Prostate gland (tissue), 2 donors: ENCODE measurements at regions not wholly inside any gene's neighbourhood (a gene's known extent, or its start where the extent isn't known, plus 50 kb on each side); places are given as distances from the start of the nearest gene placed in this dataset.

Experiments
- DNase-seq: peaks from one replicate; pipeline ENCODE4 v3.0.0-alpha.2; 2019; ENCODE audit warnings: low spot score
- H3K27ac ChIP-seq, 2 donors: fragments of 200-600 bp; sonication (generic); 2 replicates each; pipeline ENCODE4 v1.5.1; 2017 to 2019
- H3K27me3 ChIP-seq: fragments of 200-600 bp; sonication (generic); replicated peaks from 2 replicates; pipeline ENCODE4 v1.5.1; 2019; ENCODE audit not compliant: insufficient read depth
- H3K36me3 ChIP-seq, 2 donors: fragments of 200-600 bp; sonication (generic); 1 replicate in 1 of 2; 2 replicates in 1 of 2; pipeline versions ENCODE4 v1.5.1 to v1.8.1; 2017 to 2019
- H3K4me1 ChIP-seq: fragments of 200-600 bp; sonication (generic); replicated peaks from 2 replicates; pipeline ENCODE4 v1.5.1; 2019
- H3K4me3 ChIP-seq, 2 donors: fragments of 200-600 bp; sonication (generic); 2 replicates each; pipeline ENCODE4 v1.5.1; 2017 to 2019
- H3K9me3 ChIP-seq: fragments of 200-600 bp; sonication (generic); 2 replicates; pipeline ENCODE4 v1.5.1; 2017
- POLR2A ChIP-seq: fragments of 450-650 bp; IDR thresholded peaks from one replicate; pipeline ENCODE4 v1.6.1; 2016; ENCODE audit warnings: antibody characterized with exemption, mild to moderate bottlenecking
- POLR2AphosphoS5 ChIP-seq: sonication (generic); formaldehyde crosslinking; IDR thresholded peaks from one replicate; pipeline ENCODE4 v1.6.1; 2017; ENCODE audit warnings: antibody characterized with exemption
- WGBS: methylation state at CpG from one replicate; pipeline ENCODE4 v1.1.5; 2018; 5-methylcytosine and 5-hydroxymethylcytosine counted together
- intact Hi-C: fragments of 100-400 bp; cut with DNase I; formaldehyde crosslinking; loops from one replicate; pipeline ENCODE4 v1.14.2; 2022
- TF ChIP-seq, protein P1 (sequence below), 4 experiments: fragments of 200-600 bp in 2 of 4; fragments of 450-650 bp in 2 of 4; sonication (generic) in 2 of 4; IDR thresholded peaks; 1 replicate in 3 of 4; 2 replicates in 1 of 4; pipeline ENCODE4 v1.5.1; 2016 to 2019; ENCODE audit warnings: antibody characterized with exemption in 4 of 4, mild to moderate bottlenecking in 2 of 4, moderate library complexity in 2 of 4

DNA sequence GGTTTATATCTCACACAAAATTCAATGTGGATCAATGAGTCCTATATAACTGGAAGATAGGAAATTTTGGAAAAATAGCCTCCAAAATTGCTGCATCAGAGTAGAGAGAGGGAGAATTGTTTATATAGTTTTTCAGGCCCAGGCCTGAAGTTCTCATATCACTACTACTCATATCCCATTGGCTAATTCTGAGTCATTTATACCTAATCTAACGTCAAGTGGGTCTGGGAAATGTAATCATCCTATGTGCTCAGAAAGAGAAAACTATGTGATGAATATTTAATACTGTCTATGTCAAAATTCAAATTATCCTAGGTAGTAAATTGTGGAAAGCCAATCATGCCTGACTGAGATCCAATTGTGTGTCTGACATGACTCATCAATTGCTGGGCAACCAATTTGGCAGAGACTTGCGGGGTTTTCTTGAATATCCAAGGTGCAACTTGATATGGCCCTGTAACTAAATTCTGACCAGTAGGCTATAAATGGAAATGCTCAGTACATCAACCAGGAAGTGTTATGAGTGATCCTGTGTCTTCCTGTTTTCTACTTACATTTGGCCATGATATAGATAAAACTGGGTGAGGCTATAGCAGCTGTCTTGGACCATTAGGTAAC is 744.4 kb downstream of the KCNJ3 start:
- no peaks in the 10 kb centered on the region for H3K36me3 ChIP-seq
- DNase-seq, result no peak
- H3K4me1 ChIP-seq, result no peaks in the 10 kb centered on the region
- H3K27ac ChIP-seq, result no peak overlapping the region
- no peaks in the 10 kb centered on the region for H3K9me3 ChIP-seq
- TF ChIP-seq POLR2AphosphoS5 (no peak), POLR2A (no peak)
- TF ChIP-seq, protein P1, sequence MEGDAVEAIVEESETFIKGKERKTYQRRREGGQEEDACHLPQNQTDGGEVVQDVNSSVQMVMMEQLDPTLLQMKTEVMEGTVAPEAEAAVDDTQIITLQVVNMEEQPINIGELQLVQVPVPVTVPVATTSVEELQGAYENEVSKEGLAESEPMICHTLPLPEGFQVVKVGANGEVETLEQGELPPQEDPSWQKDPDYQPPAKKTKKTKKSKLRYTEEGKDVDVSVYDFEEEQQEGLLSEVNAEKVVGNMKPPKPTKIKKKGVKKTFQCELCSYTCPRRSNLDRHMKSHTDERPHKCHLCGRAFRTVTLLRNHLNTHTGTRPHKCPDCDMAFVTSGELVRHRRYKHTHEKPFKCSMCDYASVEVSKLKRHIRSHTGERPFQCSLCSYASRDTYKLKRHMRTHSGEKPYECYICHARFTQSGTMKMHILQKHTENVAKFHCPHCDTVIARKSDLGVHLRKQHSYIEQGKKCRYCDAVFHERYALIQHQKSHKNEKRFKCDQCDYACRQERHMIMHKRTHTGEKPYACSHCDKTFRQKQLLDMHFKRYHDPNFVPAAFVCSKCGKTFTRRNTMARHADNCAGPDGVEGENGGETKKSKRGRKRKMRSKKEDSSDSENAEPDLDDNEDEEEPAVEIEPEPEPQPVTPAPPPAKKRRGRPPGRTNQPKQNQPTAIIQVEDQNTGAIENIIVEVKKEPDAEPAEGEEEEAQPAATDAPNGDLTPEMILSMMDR (IDR thresholded peaks at IDR 0.05), result no peak
- intact Hi-C loops, result no loop called here
- no peaks in the 10 kb centered on the region for H3K27me3 ChIP-seq
- no peak overlapping the region for H3K4me3 ChIP-seq
- WGBS, result 69% methylated on average over 2 of the region's 2 CpGs

DNA sequence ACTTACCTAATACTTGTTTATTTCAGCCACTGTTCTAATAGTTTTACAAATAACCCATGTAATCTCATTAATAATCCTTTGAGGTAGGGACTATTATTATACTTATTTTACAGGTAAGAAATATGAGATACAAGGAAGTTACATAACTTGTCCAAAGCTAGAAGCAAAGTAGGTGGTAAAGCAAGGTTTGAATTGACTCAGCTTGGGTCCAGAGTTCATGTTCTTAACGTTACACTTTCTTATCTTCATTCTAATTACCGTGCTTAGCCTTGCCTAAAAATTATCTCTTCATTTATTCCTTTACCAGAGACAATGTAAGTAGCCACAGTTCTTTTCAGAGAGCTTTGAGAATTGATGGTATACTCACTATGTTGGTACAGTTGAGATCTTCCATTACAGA is 743.6 kb downstream of the KCNJ3 start:
- H3K4me3 ChIP-seq, result no peak overlapping the region
- H3K4me1 ChIP-seq, result no peaks in the 10 kb centered on the region
- intact Hi-C loops, result no loop called here
- H3K36me3 ChIP-seq, result no peaks in the 10 kb centered on the region
- TF ChIP-seq POLR2AphosphoS5 (no peak), POLR2A (no peak)
- TF ChIP-seq, protein P1 (IDR thresholded peaks at IDR 0.05), result no peak
- no peaks in the 10 kb centered on the region for H3K27me3 ChIP-seq
- no peaks in the 10 kb centered on the region for H3K9me3 ChIP-seq
- no peak for DNase-seq
- no peak overlapping the region for H3K27ac ChIP-seq
- 74% methylated on average over 2 of the region's 2 CpGs for WGBS

DNA sequence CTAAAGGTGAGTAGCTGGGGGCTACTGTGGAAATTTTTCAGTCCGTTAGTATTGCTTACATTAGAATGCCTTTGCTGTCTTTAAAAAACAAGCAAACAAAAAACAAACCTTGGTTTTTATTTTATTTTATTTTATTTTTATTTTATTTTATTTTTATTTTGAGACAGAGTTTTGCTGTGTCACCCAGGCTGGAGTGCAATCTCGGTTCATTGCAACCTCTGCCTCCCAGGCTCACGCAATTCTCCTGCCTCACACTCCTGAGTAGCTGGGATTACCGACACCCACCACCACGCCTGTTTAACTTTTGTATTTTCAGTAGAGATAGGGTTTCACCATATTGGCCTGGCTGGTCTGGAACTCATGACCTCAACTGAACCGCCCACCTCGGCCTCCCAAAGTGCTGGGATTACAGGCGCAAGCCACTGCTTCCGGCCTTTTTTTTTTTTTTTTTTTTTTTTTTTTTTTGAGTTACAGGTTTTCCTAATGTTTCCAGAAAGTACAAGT is 732.6 kb downstream of the KCNJ3 start:
- H3K27ac ChIP-seq, result no peak overlapping the region
- H3K9me3 ChIP-seq, result no peaks in the 10 kb centered on the region
- H3K27me3 ChIP-seq, result no peaks in the 10 kb centered on the region
- TF ChIP-seq POLR2AphosphoS5 (no peak), POLR2A (no peak)
- TF ChIP-seq, protein P1 (IDR thresholded peaks at IDR 0.05), result no peak
- intact Hi-C loops, result no loop called here
- no peak for DNase-seq
- no peaks in the 10 kb centered on the region for H3K4me1 ChIP-seq
- 93% methylated on average over 9 of the region's 9 CpGs for WGBS
- no peaks in the 10 kb centered on the region for H3K36me3 ChIP-seq
- no peak overlapping the region for H3K4me3 ChIP-seq

DNA sequence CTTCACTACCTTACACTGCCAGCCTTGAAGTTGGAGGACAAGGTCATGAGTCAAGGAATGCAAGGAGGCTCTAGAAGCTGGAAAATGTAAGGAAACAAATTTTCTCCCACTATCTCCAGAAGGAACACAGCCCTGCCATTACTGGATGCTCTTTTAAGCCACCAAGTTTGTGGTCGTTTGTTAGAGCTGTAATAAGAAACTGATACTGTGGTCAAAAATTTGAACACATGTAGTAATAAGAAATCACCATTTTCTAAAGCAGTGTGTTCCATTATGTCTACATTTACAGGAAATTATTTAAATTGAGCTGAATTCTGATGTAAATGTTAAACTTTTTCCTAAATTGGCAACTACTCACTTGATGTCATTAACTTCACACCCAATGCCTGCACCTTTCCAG is 729.0 kb downstream of the KCNJ3 start:
- Histone ChIP-seq H3K9me3 (no peaks in the 10 kb centered on the region), H3K4me1 (no peaks in the 10 kb centered on the region), H3K27me3 (no peaks in the 10 kb centered on the region), H3K4me3 (no peak overlapping the region), H3K27ac (no peak overlapping the region), H3K36me3 (no peaks in the 10 kb centered on the region)
- intact Hi-C loops, result no loop called here
- WGBS, result 77% methylated on average over 1 of the region's 1 CpG
- no peak for TF ChIP-seq POLR2A
- DNase-seq, result no peak

DNA sequence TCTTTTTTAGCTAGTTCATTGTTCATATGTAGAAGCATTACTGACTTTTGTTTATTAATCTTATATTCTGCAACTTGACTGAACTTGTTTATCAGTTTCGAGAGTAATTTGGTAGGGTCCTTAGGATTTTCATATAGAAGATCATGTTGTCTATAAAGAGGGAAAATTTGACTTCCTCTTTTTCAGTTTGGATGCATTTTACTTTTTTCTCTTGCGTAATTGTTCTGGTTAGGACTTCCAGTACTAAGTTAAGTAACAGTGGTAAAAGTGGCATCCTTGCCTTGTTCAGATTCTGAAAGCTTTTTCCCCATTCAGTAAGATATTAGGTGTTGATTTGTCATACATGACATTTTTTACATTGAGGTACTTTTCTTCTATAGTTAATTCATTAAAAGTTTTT is 726.0 kb downstream of the KCNJ3 start:
- H3K4me1 ChIP-seq, result no peaks in the 10 kb centered on the region
- H3K27ac ChIP-seq, result no peak overlapping the region
- no peaks in the 10 kb centered on the region for H3K27me3 ChIP-seq
- H3K4me3 ChIP-seq, result no peak overlapping the region
- intact Hi-C loops, result no loop called here
- 82% methylated on average over 2 of the region's 2 CpGs for WGBS
- no peak for DNase-seq
- no peaks in the 10 kb centered on the region for H3K36me3 ChIP-seq
- no peak for TF ChIP-seq POLR2A
- TF ChIP-seq, protein P1 (IDR thresholded peaks at IDR 0.05), result no peak
- no peak for TF ChIP-seq POLR2AphosphoS5
- no peaks in the 10 kb centered on the region for H3K9me3 ChIP-seq
